ENCODE measurements at regions not wholly inside any gene's neighbourhood (a gene's known extent, or its start where the extent isn't known, plus 50 kb on each side); places are given as distances from the start of the nearest gene placed in this dataset.

DNA sequence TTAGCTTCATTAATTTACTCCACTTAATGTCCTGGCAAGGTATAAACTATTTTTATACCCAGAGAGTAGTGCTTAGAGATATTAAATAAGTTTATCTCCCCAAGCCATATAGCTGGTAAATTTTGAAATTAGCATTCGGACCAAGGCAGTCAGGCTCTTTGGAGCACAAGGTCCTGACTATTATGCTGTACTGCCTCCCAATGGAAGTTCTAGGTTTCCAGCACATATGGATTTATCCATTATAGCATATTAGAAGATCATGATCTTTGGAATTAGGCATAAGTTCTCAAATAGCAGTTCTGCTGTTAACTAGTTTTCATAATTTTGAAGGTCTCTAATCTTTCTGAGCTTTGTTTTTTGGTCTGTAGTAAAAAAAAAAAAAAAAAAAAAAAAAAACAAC, 835.3 kb upstream of the EPHA7 start:
- TF ChIP-seq, protein P1, sequence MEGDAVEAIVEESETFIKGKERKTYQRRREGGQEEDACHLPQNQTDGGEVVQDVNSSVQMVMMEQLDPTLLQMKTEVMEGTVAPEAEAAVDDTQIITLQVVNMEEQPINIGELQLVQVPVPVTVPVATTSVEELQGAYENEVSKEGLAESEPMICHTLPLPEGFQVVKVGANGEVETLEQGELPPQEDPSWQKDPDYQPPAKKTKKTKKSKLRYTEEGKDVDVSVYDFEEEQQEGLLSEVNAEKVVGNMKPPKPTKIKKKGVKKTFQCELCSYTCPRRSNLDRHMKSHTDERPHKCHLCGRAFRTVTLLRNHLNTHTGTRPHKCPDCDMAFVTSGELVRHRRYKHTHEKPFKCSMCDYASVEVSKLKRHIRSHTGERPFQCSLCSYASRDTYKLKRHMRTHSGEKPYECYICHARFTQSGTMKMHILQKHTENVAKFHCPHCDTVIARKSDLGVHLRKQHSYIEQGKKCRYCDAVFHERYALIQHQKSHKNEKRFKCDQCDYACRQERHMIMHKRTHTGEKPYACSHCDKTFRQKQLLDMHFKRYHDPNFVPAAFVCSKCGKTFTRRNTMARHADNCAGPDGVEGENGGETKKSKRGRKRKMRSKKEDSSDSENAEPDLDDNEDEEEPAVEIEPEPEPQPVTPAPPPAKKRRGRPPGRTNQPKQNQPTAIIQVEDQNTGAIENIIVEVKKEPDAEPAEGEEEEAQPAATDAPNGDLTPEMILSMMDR (conservative IDR thresholded peaks at IDR 0.05) = peak; percentile 44
- TF ChIP-seq ZFX (IDR thresholded peaks at IDR 0.05) = no peak
- H3K27ac ChIP-seq = no peak overlapping the region

DNA sequence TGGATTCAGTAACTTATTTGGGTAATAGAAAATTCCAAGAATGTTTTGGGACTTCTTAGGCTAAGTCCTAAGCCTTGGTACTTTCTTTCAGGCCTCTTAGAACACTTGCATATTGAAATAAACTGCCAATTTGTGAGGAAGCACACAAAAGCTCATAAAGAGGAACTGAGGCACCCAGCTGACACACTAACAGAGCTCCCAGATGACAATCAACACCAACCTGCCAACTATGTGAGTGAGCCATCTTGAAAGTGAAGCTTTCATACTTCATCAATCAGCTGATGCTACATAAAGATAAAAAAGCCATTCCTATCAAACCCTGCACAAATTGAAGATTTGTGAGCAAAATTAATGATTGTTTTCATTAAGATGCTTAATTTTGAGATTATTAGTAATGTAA, 832.5 kb upstream of the EPHA7 start:
- no peak overlapping the region for H3K27ac ChIP-seq
- TF ChIP-seq, protein P1 (conservative IDR thresholded peaks at IDR 0.05) = no peak
- TF ChIP-seq ZFX (IDR thresholded peaks at IDR 0.05) = no peak

DNA sequence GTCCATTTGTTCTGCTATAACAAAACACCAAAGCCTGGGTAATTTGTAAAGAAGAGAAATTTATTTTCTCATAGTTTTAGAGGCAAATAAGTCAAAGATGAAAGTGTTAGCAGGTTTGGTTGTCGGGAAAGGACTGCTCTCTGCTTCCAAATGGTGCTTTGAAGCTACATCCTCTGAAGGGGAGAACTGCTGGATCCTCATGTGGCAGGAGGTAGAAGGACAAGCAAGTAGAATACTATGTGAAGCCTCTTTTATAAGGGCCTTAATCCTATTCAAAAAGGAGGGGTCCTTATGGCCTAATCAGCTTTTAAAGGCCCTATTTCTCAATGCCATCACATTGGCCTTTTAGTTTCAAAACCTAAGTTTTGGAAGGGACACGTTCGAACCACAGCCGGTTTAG, 826.0 kb upstream of the EPHA7 start:
- no peak overlapping the region for H3K27ac ChIP-seq
- no peak for TF ChIP-seq ZFX (IDR thresholded peaks at IDR 0.05)
- TF ChIP-seq, protein P1 (conservative IDR thresholded peaks at IDR 0.05) = no peak

DNA sequence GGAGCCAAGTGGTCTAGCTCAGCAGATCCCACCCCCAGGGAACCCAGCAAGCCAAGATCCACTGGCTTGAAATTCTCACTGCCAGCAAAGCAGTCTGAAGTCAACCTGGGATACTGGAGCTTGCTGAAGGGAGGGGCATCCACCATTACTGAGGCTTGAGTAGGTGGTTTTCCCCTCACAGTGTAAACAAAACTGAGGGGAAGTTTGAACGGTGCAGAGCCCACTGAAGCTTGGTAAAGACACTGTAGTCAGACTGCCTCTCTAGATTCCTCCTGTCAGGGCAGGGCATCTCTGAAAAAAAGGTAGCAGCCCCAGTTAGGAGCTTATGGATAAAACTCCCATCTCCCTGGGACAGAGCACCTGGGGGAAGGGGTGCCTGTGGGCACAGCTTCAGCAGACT, 819.5 kb upstream of the EPHA7 start:
- no peak for TF ChIP-seq ZFX (IDR thresholded peaks at IDR 0.05)
- TF ChIP-seq, protein P1 (conservative IDR thresholded peaks at IDR 0.05) = no peak
- no peak overlapping the region for H3K27ac ChIP-seq

DNA sequence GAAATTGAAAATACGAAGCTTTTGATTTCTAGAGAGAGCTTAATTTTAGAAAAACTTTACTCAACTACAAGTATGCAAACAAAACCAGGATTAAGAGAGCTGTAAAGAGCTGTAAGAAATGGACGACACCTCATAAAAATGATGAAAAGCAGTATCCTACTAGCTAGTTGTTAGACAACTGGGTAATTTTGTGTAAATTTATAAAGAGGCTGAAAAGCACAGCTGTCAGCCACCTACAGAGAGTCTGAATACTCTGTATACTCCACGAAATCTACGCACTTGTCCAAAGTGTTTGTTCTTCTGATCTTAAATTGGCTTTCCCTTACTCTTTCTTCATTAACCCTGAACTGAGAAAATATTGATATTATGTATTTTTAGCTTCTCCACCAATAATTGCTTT, 808.4 kb upstream of the EPHA7 start:
- no peak overlapping the region for H3K27ac ChIP-seq
- TF ChIP-seq ZFX (IDR thresholded peaks at IDR 0.05) = no peak
- TF ChIP-seq, protein P1 (conservative IDR thresholded peaks at IDR 0.05) = no peak

DNA sequence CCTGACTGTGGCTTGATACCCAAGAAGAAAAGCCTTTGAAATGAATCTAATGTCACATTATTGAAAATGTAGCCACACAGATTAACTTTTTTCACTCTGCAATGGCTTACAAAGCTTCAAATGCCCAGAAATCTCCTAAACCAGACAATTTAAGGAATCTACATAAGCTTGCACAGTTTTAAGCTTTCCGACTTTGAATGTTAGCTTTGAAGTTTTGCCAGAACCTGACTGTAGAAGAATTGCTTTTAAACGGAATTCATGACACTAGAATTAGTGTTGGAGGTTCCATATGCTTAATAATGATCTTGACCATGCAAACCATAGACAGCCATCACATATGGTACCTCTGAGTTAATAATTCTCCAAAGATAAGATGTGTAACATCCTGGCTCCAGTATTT, 798.5 kb upstream of the EPHA7 start:
- TF ChIP-seq, protein P1 (conservative IDR thresholded peaks at IDR 0.05) = no peak
- TF ChIP-seq ZFX (IDR thresholded peaks at IDR 0.05) = no peak
- no peak overlapping the region for H3K27ac ChIP-seq

DNA sequence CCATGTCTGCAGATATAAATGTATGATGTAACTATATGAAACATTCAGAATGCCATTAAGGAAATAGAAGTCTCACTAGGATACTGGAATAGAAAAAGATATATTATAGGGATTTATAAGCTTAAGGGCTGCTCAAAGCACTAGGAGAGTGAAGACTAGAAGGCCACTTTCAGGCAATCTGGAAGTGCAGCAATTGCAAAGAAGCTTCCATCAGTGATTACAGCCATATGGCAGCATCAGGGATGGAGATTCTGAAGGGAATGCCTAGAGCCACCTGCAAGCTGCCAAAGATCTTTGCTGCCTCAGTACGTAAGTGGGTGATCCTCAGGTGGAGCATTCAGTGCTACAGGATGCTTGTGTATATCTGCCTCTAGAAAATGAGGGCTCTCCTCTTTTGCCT, 796.2 kb upstream of the EPHA7 start:
- TF ChIP-seq ZFX (IDR thresholded peaks at IDR 0.05) = no peak
- TF ChIP-seq, protein P1 (conservative IDR thresholded peaks at IDR 0.05) = no peak
- H3K27ac ChIP-seq = no peak overlapping the region
